ENCODE measurements at regions not wholly inside any gene's neighbourhood (a gene's known extent, or its start where the extent isn't known, plus 50 kb on each side); places are given as distances from the start of the nearest gene placed in this dataset.

- DNase-seq (ENCODE audit: low read depth), result no peak
Measured at GRCh38 chr14:55938249-55938791, 179.9 kb upstream of the PELI2 start.

GRCh38 chr14:55942076-55942654 lies 176.0 kb upstream of the PELI2 start:
- DNase-seq (ENCODE audit: low read depth), result no peak

GRCh38 chr14:55942826-55943225 lies 175.4 kb upstream of the PELI2 start:
- no peak for DNase-seq (ENCODE audit: low read depth)

GRCh38 chr14:55944757-55945156 lies 173.5 kb upstream of the PELI2 start:
- DNase-seq (ENCODE audit: low read depth), result no peak

GRCh38 chr14:55946231-55946630 lies 172.0 kb upstream of the PELI2 start:
- no peak for DNase-seq (ENCODE audit: low read depth)

GRCh38 chr14:55948399-55948798 lies 169.8 kb upstream of the PELI2 start:
- no peak for DNase-seq (ENCODE audit: low read depth)

GRCh38 chr14:55949708-55950107 lies 168.5 kb upstream of the PELI2 start:
- no peak for DNase-seq (ENCODE audit: low read depth)

GRCh38 chr14:55950135-55950534 lies 168.1 kb upstream of the PELI2 start:
- no peak for DNase-seq (ENCODE audit: low read depth)

- no peak for DNase-seq (ENCODE audit: low read depth)
Measured at GRCh38 chr14:55951341-55952206, 166.6 kb upstream of the PELI2 start.

GRCh38 chr14:55954108-55954507 lies 164.1 kb upstream of the PELI2 start:
- no peak for DNase-seq (ENCODE audit: low read depth)

- DNase-seq (ENCODE audit: low read depth), result no peak
Measured at GRCh38 chr14:55955175-55955574, 163.0 kb upstream of the PELI2 start.

GRCh38 chr14:55957950-55958349 lies 160.3 kb upstream of the PELI2 start:
- no peak for DNase-seq (ENCODE audit: low read depth)

GRCh38 chr14:55963295-55963694 lies 154.9 kb upstream of the PELI2 start:
- DNase-seq (ENCODE audit: low read depth), result no peak

- no peak for DNase-seq (ENCODE audit: low read depth)
Measured at GRCh38 chr14:55964091-55964490, 154.1 kb upstream of the PELI2 start.

GRCh38 chr14:55964821-55965220 lies 153.4 kb upstream of the PELI2 start:
- no peak for DNase-seq (ENCODE audit: low read depth)

- DNase-seq (ENCODE audit: low read depth), result no peak
Measured at GRCh38 chr14:55965851-55966250, 152.4 kb upstream of the PELI2 start.

GRCh38 chr14:55968741-55969140 lies 149.5 kb upstream of the PELI2 start:
- DNase-seq (ENCODE audit: low read depth), result no peak

- DNase-seq (ENCODE audit: low read depth), result no peak
Measured at GRCh38 chr14:55973285-55973800, 144.9 kb upstream of the PELI2 start.

- no peak for DNase-seq (ENCODE audit: low read depth)
Measured at GRCh38 chr14:55973911-55974630, 144.1 kb upstream of the PELI2 start.

GRCh38 chr14:55975281-55975910 lies 142.8 kb upstream of the PELI2 start:
- no peak for DNase-seq (ENCODE audit: low read depth)

GRCh38 chr14:55976219-55976618 lies 142.0 kb upstream of the PELI2 start:
- DNase-seq (ENCODE audit: low read depth), result no peak

- DNase-seq (ENCODE audit: low read depth), result no peak
Measured at GRCh38 chr14:55976655-55977054, 141.6 kb upstream of the PELI2 start.
